DMS153 treated with DMSO at 0.1 percent for 48 hours (cell line): ENCODE measurements at regions not wholly inside any gene's neighbourhood (a gene's known extent, or its start where the extent isn't known, plus 50 kb on each side); places are given as distances from the start of the nearest gene placed in this dataset.

Source experiments
- DNase-seq: peaks from one replicate; lab custom pipeline; 2025; ENCODE audit not compliant: unreplicated experiment; lab: John Stamatoyannopoulos, UW

DNA sequence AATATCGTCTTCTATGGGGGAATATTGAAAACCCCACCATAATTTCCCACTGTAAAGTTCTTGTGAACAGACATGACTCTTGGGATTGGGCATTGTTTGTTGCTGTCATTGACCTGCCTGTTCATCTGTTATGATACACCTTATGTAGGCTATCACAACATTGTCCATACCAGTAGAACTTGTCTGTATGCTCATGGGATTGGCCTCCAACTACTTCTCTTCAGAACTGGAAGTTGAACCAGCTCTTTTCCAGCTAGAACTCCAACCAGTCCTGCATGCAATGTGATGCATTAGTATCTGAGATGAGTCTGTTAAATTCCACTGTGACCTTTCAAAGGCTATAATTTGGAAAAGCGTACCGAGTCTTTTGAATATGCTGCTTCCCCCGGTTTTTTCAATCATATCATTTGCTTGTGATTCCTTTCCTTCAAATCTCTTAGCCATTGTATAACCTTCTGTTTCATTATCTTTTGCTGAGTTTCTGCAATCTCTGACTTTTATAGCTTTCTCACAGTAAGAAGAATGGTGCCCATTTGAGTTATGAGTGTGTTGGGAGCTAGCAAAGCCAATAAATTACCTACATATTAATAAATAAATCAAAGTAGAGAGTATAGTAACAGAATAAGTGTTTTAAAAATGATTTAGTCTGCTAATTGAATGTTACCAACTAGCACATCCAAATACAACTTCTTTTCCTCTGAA is 101.9 kb downstream of the PLK2 start:
- DNase-seq, result no peak

DNA sequence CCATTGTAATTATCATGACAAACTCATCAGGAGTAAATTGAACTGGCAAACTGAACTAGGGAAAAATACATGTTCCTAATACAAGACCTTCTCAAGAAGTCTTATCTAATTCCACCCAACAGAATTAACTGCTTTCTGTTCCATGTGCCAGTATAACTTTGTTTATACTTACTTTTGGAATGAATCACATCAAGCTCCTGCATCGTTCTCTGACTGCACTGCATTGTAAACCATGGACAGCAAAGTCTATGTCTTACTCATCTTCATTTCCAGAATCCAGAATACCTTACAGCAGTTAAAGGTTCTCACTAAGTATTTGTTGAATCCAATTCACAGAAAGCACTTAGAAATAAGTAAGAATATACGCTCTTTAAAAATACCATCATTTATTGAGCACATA is 102.8 kb downstream of the PLK2 start:
- no peak for DNase-seq

DNA sequence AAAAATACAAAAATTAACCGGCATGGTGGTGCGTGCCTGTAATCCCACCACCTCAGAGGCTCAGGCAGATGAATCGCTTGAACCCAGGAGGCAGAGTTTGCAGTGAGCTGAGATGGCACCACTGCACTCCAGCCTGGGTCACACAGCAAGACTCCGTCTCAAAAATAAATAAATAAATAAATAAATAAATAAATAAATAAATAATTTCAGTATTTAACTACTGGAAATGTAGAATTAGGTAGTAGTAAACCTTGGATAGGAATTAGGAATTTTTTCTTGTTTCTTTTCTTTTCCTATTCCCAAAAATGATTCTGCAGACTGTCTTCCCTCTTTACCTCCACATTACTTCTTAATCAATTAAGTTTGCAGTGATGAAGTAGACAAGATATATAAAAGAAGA is 103.2 kb downstream of the PLK2 start:
- no peak for DNase-seq

DNA sequence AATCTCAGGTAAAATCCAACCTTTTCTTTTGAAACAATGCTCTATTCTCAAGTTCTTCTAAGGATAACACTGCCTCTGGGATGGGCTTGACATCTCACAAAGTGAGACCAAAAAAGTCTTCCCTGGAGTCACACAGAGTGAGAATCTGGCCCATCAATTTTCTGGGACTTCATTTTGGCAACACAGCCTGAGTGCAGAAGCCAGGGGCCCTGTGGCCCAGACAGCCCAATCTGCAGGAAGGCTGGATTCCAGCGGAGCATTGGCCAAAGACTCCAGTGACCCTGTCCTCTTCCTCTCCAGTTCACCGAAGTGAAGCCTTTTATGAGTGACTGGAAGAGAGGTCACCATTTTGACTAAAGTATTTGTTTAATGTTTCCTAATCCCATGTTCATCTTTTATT is 105.1 kb downstream of the PLK2 start:
- no peak for DNase-seq

DNA sequence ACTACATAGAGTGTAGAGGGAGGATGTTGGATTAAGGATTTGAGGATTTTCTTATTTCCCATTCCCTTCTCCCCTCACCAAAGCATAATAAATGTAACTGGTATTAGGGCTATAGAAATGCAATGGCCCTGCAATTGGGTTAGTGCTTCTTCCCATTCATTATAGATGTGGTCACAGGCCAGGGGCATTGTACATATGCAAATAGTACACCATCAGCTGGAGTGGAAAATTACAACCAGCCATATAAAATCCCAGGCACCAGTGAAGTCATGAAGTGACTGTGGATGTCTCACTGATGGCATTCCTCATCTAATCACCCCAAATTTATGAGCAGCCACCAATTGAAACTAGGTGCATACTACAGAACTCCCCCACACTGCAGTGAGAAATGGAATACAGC is 105.9 kb downstream of the PLK2 start:
- no peak for DNase-seq

DNA sequence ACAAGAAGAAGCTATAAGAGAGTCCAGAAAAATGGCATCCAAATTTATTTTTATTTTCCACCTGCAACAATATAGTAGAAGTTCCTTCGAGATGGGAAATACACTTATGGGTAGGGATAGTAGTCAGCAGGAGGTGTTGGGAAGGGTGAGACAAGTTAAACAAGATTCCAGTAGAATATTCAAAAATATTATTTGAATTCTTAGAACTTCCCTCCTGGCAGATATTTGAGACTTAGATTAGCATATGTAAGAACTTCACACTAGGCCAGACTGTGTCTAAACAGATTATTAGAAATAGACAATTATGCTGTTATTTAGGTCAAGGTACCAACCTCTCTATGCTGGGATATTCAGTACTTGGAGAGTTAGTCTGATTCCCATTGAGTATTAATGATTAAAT is 108.7 kb downstream of the PLK2 start:
- no peak for DNase-seq

DNA sequence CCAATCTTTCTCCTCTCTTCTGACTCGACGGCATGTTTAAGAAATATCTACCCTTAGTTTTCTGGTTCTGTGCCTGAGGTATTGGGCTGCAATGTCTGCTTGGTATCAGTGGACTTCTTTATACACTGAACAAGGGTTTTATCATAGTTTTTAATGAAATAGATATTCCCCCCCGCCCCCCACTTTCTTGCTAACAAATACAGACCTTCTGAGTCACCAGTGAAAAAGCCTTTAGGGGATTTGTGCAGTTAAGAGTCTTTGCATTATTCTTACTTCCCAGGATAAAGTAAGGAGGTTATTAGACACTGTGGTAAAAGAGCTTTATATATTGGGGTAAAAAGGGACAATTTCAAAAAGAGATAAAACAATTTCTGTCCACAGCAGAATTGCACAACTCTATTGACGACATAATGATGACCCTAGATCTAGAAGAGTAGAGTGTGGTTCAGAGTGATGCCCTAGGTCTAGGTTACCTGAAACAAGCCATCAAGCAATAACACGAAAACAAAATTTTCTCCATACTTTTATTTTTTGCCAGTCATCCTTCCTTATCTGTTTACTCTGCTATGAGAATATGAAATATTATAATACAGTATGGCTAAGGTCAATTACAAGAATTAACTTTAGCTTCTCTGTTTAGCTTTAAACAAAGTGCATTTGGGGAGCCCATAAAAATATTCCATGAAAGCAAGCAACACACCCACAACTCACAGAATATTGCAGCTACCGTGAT is 110.7 kb downstream of the PLK2 start:
- no peak for DNase-seq

DNA sequence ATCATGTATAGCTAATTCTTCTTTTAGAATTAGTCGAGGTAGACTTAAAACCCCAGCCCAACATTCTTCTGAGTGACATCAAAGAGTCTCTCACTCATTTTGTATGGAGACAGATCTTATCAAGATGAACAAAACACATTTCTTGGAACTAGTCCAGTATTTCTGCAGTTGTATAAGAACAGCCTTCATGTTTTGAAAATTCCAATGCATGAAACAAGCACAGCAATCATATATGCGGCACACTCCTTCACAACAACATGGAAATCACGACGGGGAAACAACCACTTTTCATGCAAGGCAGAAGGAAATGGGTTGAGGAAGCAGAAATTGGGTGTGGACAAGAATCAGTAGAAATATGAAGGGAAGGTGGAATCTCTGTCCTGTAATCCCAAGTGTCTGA is 113.8 kb downstream of the PLK2 start:
- no peak for DNase-seq

DNA sequence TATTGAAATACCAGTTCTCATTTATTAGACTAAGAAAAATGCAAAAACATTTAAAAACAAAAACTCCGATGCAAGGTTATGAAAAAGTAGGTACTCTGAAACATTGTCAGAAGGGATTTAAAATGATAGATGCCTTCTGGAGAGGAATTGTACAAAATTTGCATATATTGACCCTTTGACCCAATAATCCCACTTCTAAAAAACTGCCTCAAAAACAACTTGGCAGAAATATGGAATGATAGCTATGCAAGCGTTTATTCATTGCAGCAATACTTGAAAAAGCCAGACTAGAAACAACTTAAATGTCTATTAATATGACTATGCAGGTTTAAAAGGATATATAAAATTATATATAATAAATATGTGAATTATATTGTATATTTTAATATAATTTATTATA is 118.4 kb downstream of the PLK2 start:
- no peak for DNase-seq

DNA sequence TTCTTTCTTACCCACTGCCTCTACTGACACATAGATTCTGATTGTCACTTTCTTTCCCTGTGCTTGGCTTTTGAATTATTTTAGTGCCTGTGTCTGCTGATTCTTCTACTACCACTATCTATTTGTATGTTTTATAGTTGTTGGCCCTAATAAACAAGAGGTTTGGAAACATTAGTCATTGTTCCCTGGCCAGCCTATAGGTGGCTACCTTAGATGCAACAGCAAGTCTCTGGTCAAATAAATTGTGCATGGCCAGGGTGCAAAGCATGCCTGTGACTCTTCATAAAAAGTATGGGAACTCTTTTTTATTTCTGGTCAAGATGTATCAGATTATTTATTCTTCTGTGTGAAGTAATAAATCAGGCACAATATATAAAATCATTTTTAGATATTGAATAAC is 124.4 kb downstream of the PLK2 start:
- DNase-seq, result no peak

DNA sequence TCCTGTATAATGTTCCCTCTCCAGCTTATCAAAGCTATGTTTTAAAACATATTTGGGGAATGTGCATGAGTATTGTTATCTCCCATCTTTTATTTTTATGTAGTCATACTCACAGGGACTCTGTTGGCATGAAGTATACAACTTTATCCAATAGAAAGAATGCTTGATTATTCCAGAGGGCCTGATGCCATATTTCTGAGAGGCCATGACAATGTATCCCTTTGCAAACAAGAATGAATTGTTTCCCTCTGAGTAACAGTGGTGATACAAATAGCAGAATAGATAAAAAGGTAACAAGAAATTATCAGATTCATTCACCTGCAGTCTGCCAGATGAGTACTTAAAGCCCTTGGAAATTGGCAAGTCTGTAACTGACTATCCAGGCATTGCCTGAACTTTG is 125.9 kb downstream of the PLK2 start:
- no peak for DNase-seq

DNA sequence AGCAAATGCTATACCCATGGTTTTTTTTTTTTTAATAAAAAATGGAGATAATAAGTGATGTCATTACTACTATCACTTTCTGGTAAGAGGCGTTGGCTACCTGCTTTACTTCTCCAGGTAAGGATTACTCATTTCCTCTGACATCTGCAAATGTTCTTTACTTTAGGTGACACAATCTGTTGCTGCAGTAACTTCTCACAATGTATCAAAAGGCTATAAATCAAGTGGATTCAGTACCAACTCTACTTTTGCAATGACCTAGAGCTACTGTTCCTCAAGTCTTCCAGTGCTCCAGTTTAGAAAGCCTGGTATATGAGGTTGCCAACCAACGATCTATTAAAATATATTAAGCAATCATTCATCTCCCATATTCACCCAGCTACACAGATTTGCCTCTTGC is 129.1 kb downstream of the PLK2 start:
- DNase-seq, result no peak

DNA sequence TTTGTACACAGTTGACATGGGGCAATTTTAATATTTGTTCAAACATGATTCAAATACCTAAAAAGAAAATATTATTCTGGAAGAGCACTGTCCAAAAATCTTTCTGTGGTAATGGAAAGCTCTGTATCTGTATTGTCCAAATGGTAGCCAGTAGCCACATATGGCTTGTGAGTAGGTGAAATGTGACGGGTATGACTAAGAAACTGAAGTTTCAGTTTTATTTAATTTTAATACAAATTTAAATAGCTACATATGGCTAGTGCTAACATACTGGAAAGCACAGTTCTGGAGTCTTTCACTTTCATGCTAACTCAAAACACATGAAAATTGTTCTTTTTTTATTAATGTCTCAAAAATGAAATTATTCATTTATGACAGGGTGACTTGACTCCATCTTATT is 132.6 kb downstream of the PLK2 start:
- DNase-seq, result no peak

DNA sequence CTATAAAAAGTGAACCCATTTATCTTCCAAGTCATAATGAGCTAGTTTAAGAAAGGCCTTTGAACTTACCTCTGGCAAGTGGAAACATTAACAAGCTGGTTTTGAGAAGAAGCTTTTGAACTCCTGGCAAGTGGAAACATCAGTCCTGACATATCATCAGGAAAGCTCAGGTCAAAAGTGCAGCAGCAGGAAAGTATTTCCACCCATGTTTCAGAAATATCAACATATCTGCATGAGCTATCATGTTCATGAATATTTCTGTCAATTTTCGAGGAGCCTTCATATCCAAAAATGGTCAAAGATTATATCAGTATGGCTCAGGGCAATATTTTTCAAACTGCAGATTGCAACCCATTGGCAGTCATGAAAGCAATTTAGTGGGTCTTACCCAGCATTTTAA is 133.9 kb downstream of the PLK2 start:
- no peak for DNase-seq

DNA sequence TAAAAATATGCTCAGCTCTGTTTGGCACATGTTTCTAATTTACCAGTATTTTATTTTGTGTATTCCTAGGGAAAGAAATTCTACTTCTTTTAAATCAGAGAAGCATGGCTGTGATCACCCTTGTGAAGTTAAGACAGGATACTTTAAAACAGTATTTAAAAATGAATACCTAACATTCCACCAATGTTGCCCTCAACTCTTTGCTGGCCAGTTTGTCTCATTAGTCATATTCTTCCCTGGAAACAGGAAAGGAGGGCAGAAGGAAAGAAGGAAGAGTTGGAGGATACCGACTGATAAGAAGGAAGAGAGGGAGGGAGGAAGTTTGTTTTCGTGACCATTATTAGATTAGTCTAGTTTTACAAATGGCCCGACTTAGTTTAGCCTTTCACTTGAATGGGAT is 137.4 kb downstream of the PLK2 start:
- DNase-seq, result no peak

DNA sequence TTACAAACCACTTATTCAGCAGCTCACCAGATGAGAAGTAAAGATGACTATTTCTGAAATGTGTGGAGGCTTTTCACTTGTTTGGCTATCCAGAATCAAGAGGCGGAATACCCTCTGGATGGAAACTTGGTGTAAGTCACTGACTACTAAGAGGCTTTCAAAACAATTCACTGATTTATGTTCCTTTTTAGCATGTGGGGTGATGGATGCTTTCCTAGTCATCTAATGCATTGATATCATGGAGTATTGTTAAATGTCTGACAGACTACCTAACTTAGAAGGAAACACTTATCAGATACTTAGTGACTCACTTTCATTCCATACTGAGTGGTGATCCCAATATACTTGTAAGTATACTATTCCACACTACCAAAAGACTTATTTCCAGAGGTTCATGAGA is 141.4 kb downstream of the PLK2 start:
- DNase-seq, result no peak

DNA sequence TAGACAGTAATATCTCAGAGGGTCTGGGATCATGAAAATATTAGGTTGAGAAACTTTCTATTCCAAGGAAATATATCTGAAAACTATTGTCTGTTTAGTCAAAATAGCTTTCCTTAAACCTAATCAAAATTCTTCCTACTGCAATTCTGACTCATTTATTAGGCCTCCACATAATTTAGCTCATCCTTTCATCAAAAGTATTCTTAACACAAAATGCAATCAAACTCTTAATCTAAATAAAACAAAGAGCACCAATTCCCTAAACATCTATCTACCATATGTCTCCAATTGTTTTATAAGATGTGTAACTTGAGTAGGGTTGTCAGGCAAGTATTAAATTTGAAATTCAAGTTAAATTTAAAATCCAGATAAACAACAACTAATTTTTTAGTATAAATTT is 142.1 kb downstream of the PLK2 start:
- no peak for DNase-seq

DNA sequence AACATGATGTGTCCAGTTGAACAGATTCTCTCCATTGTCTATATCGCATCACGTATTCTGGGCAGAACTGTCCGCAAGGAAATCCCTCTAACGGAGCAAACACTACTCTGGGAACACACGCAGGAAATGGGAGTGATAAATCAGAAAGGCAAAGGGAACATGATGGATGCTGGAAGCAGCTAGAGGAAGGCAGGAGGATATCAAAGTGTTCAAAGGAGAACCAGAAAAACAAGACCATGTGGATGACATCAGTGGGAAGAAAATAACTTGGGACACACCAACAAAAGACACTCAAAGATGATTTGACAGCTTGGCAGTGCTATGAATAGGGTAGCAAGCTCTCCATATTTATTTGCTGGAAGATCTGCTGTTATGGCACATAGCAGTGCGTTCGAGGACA is 142.9 kb downstream of the PLK2 start:
- DNase-seq, result no peak

DNA sequence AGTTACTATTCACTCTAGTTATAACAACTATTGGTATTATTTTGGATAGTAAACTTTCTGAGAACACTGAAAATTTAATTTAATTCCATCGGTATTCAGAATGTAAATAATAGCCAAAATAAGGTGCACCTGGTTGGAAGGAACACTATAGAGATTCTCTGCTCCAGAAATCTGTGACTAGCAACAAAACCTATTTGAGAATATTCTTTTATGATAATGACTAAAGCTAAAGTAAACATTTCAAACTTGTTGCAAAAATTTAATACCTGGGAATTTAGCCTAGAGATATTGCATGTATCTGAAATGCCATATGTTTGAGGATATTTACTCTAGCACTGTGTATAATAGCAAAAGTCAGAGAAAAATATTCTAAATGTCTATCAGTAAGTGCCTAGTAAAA is 144.1 kb downstream of the PLK2 start:
- DNase-seq, result no peak

DNA sequence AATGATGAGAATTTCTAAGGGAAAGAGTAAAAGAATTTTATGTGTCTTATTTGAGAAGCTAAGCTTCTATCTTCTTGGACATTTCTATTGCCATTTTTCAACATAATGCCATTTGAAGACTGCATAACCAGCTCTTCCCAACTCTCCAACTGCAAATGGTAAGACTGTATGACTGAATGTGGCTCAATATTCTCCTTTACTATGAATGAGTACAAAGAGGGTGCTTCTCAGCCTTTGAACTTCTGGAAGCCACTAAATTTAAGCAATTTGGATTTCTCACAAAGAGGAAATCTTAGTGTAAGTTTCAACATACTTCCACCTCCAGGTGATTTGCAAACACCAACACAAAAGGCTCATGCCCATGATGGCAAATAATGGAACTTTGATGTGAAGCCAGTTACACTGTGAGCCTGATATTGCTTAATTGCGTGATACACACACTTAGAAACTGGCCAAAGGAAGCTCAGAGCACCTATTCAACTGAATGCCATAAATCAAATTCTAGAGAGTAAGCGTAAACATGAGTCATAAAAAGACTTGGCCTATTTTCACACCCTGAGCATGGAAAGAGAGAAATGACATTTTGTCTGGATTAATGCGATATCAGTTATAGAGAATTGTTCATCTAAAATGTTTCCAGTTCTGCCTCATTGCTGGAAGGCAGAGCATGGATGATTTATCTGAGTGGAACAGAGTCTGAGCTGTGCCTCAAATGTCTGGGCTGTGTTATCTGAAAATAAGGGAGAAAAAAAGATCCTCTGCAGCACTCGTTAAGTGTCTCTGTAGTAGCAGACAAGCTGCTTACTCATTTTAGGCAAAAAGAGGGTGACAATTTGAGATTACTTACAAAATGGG is 145.3 kb downstream of the PLK2 start:
- no peak for DNase-seq

DNA sequence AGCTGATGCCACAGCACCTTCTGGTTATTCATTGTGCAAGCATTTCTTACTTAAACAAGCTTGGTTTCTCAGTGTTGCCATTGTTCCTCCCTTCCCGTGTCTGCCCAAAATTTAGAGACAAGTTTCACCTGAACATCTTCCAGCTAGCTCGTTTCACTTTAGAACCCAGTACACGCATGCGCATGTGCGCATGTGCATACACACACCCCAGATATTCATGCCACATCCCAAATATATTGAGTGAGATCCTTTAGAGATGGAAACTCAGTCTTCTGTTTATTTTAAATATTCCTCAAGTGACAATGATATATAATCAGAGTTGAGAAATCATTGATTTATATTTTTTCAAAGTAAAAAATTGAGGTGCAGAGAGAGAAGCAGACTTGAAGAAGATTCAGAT is 147.6 kb downstream of the PLK2 start:
- DNase-seq, result no peak

DNA sequence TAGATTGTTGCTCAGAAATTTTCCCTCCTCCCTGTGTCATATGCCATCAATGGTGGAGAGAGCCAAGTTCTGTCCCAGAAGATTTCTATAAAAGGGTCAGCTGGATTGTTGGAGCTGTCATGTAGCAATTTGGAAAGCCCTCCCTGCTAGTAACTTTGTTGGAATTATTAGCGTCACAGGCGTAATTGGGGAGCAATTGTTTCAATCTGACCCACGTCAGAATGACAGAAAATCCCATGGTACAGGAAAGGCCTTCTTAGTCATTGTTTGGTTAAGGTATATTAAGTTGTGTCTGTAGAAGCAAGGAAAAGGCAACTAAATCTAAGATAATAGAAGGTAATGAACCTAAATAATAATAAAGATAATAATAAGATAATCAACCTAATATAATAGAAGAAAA is 148.4 kb downstream of the PLK2 start:
- no peak for DNase-seq
